ENCODE measurements at regions not wholly inside any gene's neighbourhood (a gene's known extent, or its start where the extent isn't known, plus 50 kb on each side); places are given as distances from the start of the nearest gene placed in this dataset.

GRCh38 chr19:57053401-57053800 lies 66.4 kb upstream of the USP29 start:
- no peak for TF ChIP-seq POLR2A (IDR thresholded peaks at IDR 0.05)
- no peak for TF ChIP-seq CTCF (IDR thresholded peaks at IDR 0.05)

All from body of pancreas (tissue), 4 donors.